DMS153 treated with DMSO at 0.1 percent for 48 hours (cell line): ENCODE measurements at regions not wholly inside any gene's neighbourhood (a gene's known extent, or its start where the extent isn't known, plus 50 kb on each side); places are given as distances from the start of the nearest gene placed in this dataset.

Experiments
- DNase-seq: peaks from one replicate; lab custom pipeline; 2025; ENCODE audit not compliant: unreplicated experiment; lab: John Stamatoyannopoulos, UW

- no peak for DNase-seq
Observed at GRCh38 chr22:46053563-46054090, 76.7 kb upstream of the WNT7B start.

- no peak for DNase-seq
Observed at GRCh38 chr22:46054091-46055073, 77.4 kb upstream of the WNT7B start.

DNA sequence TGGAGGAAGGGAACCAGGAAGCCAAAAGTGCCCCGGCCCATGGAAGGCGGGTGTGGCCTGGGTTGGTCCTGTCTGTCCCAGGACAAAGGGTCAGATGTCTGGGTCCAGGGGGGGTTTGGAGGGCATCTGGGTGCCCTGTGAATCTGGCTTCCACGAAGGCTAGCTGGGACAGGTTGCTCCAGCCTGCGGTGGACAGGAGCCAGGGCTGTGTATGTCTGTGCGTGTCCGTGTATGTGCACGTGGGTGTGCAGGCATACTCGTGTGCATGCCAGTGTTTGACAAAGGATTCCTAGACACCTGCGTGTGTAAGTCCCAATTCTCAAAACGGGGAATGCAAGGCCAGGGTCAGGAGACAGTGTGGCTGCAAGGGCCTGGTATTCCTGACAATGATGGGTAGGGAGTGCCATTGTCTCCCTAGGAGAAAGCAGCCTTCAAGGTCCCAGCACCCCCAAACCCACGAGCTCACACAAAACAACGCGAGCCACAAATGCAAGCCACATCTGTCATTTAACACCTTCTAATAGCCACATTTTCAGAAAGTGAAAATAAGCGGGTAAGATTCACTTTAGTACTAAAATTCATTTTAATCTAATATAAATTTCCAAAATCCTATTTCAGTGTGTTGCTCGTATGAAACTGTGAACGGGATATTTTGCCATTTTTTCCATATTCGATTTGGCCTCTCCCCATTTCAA lies 78.4 kb upstream of the WNT7B start:
- no peak for DNase-seq

- no peak for DNase-seq
Observed at GRCh38 chr22:46055911-46056545, 79.1 kb upstream of the WNT7B start.

GRCh38 chr22:46056546-46057245 lies 79.7 kb upstream of the WNT7B start:
- no peak for DNase-seq

DNA sequence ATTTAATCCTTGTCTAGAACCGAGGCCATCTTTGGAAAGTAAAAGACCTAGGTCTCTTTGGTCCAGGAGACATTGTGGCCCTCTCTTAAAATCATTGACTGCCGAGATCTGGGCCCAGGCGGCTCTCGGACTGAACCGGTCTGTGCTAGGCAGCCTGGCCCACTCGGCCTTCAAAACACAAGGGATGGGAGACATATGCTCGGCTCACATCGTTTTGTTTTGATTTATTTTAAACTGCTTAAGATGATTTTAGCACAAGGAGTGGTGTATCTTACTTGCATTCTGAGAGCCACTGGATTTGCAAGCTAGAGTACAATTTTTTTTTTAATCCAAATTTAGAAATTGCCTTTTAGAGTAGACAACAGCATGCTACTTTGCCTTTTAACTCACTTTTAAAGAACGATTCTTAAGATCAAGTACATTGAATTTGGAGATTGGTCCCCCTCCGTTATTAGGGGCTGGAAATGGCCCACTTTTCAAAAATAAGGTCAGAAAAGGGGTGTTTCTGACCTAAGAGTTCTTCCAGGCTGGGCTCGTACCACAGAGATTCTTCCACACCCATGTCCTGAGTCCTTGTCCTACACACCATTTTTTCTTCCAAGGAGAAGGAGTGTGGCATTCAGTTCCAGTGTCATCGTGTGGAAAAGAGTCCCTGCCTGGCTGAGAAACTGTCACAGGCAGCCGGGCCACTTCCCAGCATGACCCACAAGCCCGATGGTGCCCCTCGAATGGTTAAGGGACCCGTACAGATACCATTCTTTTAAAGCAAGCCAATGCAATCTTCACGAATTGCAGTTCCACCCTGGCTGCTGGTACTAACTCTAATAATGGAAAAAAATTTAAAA lies 80.5 kb upstream of the WNT7B start:
- no peak for DNase-seq

DNA sequence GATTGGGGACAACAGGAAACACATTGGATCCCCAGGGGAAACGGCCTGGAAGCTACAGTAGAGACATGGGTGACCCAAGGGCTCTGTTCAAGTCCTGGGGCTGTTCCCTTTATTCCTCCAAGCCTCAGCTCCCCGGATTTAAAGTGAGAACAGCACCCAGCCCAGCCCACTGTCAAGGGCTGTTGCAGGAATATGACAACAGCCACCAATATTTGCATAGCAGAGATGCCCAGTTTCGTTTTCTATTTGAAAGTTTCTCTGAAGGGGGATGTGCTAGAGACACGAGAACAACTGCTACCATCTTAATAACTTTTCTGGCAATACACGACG lies 81.1 kb upstream of the WNT7B start:
- no peak for DNase-seq

DNA sequence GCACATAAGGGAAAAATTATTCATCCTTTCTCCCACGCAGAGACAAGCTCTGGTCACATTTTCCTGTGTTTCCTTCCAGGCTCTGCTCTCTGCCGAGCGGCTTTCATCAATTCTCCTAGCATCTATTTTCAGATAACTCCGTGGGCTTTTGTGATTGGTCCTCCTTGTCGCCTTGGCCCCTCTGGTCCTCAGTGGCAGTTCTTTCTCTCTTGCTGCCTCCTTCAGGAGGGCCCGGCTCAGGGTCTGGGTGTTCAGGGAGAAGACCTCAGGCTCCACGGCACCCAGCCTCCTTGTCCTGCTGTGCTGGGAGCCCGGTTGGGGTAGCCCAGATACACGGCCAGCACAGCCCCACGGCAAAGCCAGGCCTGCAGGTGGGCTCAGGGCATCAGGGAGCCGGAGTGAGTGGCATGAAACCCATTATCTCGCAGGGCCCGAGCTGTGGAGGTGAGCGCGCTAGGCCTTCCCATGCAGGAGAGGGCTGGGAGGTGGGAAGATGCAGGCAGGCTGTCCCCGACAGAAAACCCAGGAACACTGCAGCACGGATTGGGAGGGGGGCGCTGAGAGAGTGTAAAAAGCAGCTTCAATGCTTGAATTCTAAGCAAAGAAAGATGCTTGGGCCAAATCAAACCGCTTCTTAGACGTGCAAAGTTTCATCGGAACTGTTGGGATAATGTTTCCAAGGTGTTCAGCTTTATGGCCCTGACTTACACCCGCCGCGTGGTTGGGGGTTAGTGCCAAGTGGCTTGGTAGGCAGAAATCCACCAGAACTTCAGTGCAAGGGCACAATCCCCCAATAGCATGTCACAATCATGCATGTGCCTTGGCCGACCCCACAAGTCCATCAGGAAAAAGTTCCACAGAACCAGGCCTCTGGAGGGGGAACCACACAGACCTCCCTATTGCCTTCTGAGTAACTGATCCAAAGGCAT lies 81.9 kb upstream of the WNT7B start:
- no peak for DNase-seq

DNA sequence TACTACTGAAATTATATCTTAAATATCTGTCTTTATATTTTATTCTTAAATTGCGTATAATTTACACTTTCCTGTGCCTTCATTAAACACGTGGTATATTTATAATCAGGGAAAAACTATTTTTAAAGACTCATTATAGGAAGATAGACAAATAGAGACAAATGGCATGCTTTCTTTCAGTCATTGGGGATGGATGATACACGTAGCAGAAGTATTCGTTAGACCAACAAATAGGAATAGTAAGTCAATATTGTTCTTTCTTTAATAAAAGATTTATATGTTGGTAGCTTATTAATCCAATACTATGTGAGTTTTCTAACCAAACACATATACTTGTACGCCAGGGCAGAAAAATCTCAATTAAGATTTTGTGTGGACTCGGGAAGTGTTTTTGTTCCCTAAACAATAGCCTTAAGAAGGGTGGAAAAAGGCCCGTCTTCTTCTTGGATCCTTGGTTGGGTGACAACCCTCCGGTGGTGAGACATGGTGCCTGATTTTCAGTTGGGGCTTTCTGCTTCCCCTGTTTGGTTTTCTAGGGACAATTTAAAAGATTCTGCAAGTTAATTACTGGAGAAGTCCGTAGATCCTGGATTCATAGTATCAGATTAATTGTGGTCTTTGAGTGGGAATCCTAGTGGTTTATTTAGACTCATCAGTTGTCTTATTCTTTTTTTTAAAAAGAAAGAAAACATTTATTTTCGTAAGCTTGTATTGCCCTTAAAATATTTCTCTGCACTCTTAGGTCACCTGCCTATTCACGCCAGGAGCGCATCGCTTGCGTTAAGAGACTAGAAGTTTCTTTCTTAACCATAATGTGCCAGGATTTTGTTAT lies 83.5 kb upstream of the WNT7B start:
- DNase-seq = no peak

DNA sequence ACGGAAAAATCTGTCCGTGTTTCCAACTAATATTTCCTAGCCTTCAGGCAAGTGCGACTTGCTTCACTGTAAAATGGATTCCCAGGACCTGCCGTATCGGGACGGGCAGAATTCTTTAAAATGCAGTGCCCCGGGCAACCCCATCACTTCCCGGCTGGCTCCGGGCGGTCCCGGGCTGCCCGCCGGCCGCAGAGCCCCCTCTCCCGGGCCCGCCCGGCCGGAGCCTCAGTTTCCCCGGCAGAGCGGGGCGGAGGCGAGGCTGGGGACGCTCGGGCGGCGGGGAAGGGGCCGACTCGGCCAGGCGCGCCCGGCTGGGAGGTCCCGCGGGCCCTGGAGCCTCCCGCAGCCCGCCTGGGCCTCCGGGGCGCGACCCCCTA lies 84.2 kb upstream of the WNT7B start:
- no peak for DNase-seq

- DNase-seq = no peak
Observed at GRCh38 chr22:46061501-46062231, 84.7 kb upstream of the WNT7B start.

DNA sequence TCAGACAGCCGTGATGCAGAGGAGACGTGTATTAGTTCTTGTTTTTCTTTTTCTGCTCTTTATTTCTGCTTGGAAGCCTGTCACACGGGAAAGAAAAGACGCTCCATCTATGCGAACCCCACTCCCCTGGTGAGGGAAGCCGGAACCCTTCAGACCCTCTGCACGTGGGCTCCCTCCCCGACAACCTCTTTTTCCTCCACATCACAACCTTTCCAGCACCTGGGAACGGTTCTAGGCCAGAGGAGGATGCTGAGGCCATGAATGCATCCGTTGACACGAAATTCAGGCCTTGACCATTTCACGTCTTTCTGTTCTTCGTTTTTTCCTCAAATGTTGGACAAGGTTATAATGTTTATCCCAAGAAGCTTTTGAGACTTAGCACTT lies 85.3 kb upstream of the WNT7B start:
- DNase-seq = no peak

- no peak for DNase-seq
Observed at GRCh38 chr22:46062971-46063631, 86.1 kb upstream of the WNT7B start.

DNA sequence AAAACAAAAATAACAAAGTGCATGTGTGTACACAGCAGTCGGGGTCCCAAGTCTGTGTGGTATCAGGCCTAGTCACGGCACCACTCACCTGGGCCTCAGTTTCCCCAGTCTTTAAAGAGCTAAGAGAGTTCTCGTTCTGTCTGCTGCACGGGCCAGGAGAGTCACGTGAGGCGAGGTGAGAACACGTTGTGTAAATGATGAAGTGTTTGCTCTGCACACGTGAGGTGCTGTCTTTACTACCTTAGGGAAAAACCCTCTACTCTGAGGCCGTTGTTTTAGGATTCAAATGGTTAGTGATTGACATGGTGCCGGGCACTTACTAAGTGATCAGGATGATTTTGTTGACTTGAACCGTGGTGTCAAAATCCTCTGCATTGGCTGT lies 86.5 kb upstream of the PPARA start:
- no peak for DNase-seq

DNA sequence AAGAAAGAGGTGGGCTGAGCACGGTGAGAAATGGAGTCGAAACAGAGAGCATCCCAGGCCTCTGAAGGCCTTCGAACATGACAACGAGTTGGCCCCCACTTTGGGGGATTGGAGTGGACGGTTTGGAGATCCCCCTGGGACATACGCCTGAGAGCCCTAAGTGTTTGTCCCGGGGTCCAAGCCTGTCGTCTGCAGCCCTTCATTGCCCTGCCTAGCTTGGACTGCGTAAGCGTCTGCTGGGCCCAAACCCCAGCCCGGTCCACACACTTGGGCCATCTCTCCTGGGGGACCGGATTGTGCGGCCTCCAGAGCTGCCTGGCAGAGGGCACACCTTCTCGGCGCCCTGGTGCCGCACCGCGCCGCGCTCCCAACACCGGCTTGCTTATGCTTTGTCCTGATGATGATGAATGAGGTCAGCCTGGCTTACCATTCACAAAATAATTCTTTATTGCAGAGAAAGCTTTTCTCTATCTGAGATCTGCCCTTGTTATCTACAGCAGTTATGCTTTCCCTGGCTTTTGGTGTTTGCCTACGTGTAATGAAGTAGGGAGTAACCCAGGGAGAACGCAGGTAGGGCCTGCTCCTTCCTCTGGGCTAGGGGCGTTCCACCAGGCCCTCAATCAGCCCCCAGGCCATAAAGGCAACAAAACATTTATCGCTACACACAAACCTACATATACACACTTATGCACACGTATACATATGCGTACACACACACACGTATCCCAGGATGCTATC lies 85.9 kb upstream of the PPARA start:
- DNase-seq = no peak

DNA sequence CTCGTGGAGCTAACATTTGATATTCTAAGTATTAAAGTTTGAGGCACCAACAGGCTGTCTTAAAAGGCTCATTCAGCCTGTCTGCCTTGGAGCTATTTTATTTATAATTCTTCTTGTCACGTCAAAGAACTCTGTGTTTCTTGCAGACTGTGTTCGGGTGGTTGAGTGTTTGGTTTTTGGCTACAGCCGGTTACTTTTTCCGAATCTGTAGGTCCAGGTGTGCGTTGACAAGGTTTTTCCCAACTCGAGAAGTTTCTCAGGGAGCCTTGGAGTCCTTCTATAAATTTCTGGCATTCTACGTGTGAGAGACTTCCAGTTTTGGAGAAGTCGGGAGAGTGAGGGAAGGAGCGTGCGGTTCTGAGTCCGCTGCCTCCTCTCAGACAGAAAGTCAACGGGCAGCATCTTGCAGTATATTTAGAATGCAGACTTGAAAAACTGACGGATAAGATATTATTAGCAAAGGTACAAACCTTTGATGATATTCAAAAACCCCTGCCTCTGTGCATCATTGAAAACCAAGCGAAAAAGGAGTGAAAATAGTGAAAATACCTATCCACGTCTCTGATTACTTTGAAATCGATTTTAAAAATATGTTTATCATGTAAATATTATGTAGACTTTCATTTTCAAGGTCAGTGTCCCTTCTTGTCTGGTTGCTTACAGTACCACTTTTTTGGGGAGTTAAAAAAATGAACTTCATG lies 85.2 kb upstream of the PPARA start:
- DNase-seq = no peak
